AG09319 (cell line): ENCODE measurements at regions not wholly inside any gene's neighbourhood (a gene's known extent, or its start where the extent isn't known, plus 50 kb on each side); places are given as distances from the start of the nearest gene placed in this dataset.

Experiments used
- DNase-seq: peaks from one replicate; pipeline ENCODE4 v3.0.0-alpha.2; 2010; ENCODE audit warnings: low read depth; ENCODE audit errors: extremely low read depth
- CTCF ChIP-seq: IDR thresholded peaks from 2 replicates; pipeline ENCODE4 v1.5.1; 2011; ENCODE audit warnings: low read depth, mild to moderate bottlenecking, inconsistent platforms, low read length, moderate library complexity

- TF ChIP-seq CTCF = no peak
- no peak for DNase-seq
Observed at GRCh38 chr10:8544057-8544380, 489.5 kb downstream of the GATA3 start.

- no peak for TF ChIP-seq CTCF
- DNase-seq = no peak
Observed at GRCh38 chr10:8544500-8544899, 490.0 kb downstream of the GATA3 start.

- DNase-seq = no peak
- TF ChIP-seq CTCF = no peak
Observed at GRCh38 chr10:8554574-8554973, 500.1 kb downstream of the GATA3 start.

GRCh38 chr10:8556321-8556720, 501.8 kb downstream of the GATA3 start:
- TF ChIP-seq CTCF = no peak

GRCh38 chr10:8563478-8563877, 509.0 kb downstream of the GATA3 start:
- no peak for TF ChIP-seq CTCF
- DNase-seq = no peak

More at GRCh38 chr10:8556321-8556720, 501.8 kb downstream of the GATA3 start:
- no peak for DNase-seq

- TF ChIP-seq CTCF = no peak
Observed at GRCh38 chr10:8566737-8567136, 512.2 kb downstream of the GATA3 start.

GRCh38 chr10:8568401-8568800, 513.9 kb downstream of the GATA3 start:
- TF ChIP-seq CTCF = no peak
- no peak for DNase-seq

More at GRCh38 chr10:8566737-8567136, 512.2 kb downstream of the GATA3 start:
- no peak for DNase-seq
